MM.1S (cell line): ENCODE measurements at regions not wholly inside any gene's neighbourhood (a gene's known extent, or its start where the extent isn't known, plus 50 kb on each side); places are given as distances from the start of the nearest gene placed in this dataset.

Experiments
- EZH2 ChIP-seq: fragments of 300-600 bp; sonication (generic); optimal IDR thresholded peaks from 2 replicates; pipeline ENCODE3; 2017; ENCODE audit warnings: low read depth, mild to moderate bottlenecking, antibody characterized with exemption, low read length, mixed read lengths
- EZH2phosphoT487 ChIP-seq: fragments of 300-600 bp; sonication (generic); IDR thresholded peaks from 2 replicates; pipeline ENCODE4 v1.6.1; 2018; ENCODE audit warnings: antibody characterized with exemption, low read length
- TF ChIP-seq, protein P1 (sequence below): fragments of 300-600 bp; sonication (generic); IDR thresholded peaks from 2 replicates; pipeline ENCODE4 v1.5.1; 2016; ENCODE audit warnings: antibody characterized with exemption, low read length, mixed read lengths

DNA sequence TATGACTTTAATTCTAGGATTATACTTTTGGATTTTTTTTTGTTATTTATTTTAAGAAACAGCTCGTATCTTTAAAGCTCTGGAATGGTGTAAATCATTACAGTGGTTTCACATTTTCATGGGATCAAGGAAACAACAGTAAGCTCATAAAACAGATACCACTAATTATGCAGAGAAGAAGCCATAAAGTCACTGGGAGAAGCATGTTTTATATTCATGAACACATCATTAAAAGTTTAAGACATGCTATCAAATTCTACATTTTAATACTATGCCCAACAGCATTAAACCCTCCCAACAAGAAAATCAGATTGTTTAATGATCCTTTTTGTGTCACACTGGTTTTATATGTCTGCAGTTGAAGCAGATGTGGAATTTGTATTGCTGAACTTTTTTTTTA is 149.9 kb downstream of the FBXO8 start:
- TF ChIP-seq, protein P1, sequence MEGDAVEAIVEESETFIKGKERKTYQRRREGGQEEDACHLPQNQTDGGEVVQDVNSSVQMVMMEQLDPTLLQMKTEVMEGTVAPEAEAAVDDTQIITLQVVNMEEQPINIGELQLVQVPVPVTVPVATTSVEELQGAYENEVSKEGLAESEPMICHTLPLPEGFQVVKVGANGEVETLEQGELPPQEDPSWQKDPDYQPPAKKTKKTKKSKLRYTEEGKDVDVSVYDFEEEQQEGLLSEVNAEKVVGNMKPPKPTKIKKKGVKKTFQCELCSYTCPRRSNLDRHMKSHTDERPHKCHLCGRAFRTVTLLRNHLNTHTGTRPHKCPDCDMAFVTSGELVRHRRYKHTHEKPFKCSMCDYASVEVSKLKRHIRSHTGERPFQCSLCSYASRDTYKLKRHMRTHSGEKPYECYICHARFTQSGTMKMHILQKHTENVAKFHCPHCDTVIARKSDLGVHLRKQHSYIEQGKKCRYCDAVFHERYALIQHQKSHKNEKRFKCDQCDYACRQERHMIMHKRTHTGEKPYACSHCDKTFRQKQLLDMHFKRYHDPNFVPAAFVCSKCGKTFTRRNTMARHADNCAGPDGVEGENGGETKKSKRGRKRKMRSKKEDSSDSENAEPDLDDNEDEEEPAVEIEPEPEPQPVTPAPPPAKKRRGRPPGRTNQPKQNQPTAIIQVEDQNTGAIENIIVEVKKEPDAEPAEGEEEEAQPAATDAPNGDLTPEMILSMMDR = no peak
- no peak for TF ChIP-seq EZH2phosphoT487
- no peak for TF ChIP-seq EZH2
